HAP-1 (cell line): ENCODE measurements at regions not wholly inside any gene's neighbourhood (a gene's known extent, or its start where the extent isn't known, plus 50 kb on each side); places are given as distances from the start of the nearest gene placed in this dataset.

Experiments used
- DNase-seq, 2 experiments: peaks; one replicate each; pipeline ENCODE4 v3.0.0-alpha.2; 2016 to 2020; ENCODE audit warnings: low spot score in 2 of 2
- H3K27me3 ChIP-seq: fragments of 250-450 bp; sonication (Bioruptor Pico); 2 replicates; pipeline ENCODE4 v1.5.1; 2020; ENCODE audit warnings: low read depth, mild to moderate bottlenecking, moderate library complexity
- H3K36me3 ChIP-seq: fragments of 250-450 bp; sonication (Bioruptor Pico); replicated peaks from 2 replicates; pipeline ENCODE4 v1.5.1; 2020; ENCODE audit warnings: mild to moderate bottlenecking
- H3K4me1 ChIP-seq: fragments of 250-450 bp; sonication (Bioruptor Pico); 2 replicates; pipeline ENCODE4 v1.5.1; 2020; ENCODE audit warnings: mild to moderate bottlenecking
- H3K4me3 ChIP-seq: fragments of 250-450 bp; sonication (Bioruptor Pico); 2 replicates; pipeline ENCODE4 v1.5.1; 2020; ENCODE audit warnings: mild to moderate bottlenecking, moderate library complexity
- H3K9me3 ChIP-seq: fragments of 250-450 bp; sonication (Bioruptor Pico); 2 replicates; pipeline ENCODE4 v1.5.1; 2020; ENCODE audit warnings: mild to moderate bottlenecking, moderate library complexity
- in situ Hi-C: fragments of 300-500 bp; cut with MboI; formaldehyde crosslinking; loops from 3 replicates; pipeline ENCODE4 v1.14.3; 2020; ENCODE audit warnings: low sequenced_read_pairs, inconsistent platforms, mixed read lengths

DNA sequence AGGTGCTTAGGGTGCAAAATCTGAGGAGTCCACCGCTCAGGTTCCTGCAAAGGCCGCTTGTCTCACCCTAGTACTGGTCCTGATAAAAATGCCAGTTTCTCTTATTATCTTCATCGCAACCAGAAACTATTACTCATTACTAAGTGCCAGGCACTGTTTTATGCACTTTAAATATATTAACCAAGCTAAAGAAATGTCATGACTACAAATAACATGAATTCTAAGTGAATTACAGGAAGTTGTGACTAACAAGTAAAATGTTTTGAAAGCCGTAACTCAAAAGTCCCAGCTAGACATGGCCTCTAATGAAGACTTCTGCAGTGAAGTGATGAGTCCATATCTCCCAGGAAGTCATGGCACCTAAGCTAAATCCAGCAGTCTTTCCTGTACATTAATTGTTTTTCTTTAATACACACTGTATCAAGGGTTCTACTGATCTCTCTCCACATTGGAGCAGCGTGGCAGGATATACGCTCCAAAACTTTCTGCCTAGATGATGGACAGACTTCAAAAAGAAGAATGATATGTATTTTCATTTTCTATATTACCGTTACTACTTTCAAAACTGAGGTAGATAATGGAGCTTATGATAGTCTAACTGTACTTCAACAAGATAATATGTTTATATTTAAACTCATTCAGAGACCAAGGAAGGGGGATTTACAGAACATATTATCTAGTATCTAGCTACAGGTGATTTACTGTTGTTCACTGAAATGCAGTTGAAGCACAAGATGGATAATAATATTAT lies 117.3 kb upstream of the ARID2 start:
- in situ Hi-C loops: no loop called here
- no peak for DNase-seq

DNA sequence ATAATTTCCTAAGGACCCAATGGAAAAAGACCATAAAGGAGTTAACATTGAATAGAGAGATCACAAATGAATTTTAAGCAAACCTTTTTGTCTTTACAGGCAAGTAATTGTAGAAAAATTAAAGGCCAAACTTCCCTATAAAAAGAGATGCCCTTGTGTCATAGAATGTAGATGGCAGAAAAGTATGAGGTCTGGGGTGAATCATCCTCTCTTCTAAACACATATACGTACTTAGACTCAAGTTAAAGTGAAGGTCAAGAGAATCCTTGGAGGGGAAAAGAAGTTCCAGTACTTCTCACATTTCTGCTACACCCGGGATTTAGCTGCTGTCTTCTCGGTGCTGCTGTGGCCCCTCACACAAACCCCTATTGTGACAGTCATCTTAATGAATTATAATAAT lies 116.2 kb upstream of the ARID2 start:
- 0 out of 2 replicates have a peak, but pooled peaks cover 4% of the 10 kb centered on the region for H3K4me1 ChIP-seq
- H3K4me3 ChIP-seq: no peak overlapping the region
- in situ Hi-C loops: no loop called here

More for the DNA sequence above, 117.3 kb upstream of the ARID2 start:
- H3K4me3 ChIP-seq: no peak overlapping the region
- 0 out of 2 replicates have a peak, but pooled peaks cover 4% of the 10 kb centered on the region for H3K4me1 ChIP-seq
- no peaks in the 10 kb centered on the region for H3K36me3 ChIP-seq
- no peaks in the 10 kb centered on the region for H3K27me3 ChIP-seq
- H3K9me3 ChIP-seq: no peaks in the 10 kb centered on the region

DNA sequence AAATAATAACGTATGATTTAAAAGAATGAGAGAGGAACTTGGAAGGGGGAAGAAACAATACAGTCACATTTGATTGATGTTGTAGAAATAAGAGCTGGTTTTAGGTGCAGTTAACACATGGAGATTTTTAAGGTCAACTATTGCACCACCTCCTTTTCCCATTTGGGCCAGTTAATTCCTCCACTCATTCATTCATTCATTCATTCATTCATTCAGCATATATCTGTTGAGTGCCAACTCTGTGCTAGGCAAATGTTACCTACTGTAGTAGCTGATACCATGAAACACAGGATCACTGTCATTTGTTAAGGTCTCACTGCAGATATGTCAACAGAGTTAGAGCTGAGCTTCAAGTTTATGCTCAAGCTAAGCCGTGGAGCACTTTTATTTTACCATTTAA lies 115.7 kb upstream of the ARID2 start:
- no peaks in the 10 kb centered on the region for H3K36me3 ChIP-seq
- in situ Hi-C loops: no loop called here
- H3K4me1 ChIP-seq: 0 out of 2 replicates have a peak, but pooled peaks cover 4% of the 10 kb centered on the region
- no peaks in the 10 kb centered on the region for H3K27me3 ChIP-seq
- H3K4me3 ChIP-seq: no peak overlapping the region
- no peak for DNase-seq
- H3K9me3 ChIP-seq: no peaks in the 10 kb centered on the region

More for the DNA sequence above, 116.2 kb upstream of the ARID2 start:
- Histone ChIP-seq H3K9me3 (no peaks in the 10 kb centered on the region), H3K27me3 (no peaks in the 10 kb centered on the region), H3K36me3 (no peaks in the 10 kb centered on the region)
- DNase-seq: no peak

DNA sequence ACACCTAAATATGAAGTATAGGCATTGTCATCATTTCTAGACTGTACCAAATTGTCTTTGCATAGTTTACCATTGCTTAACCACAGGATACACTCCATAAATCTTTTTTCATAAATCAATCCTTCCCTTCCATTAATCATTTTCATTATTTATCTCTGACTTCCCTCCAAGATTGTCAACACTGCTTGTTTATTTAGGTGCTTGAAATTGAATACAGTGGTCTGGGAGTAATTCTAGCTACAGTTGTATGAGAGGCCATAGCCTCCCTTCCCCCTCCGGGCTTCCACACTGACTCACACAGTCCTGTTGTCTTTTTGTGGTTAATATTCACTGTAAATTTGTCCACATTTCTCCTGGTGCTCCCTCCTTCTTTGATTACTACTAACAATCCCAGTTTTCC lies 114.2 kb upstream of the ARID2 start:
- Histone ChIP-seq H3K27me3 (no peaks in the 10 kb centered on the region), H3K36me3 (no peaks in the 10 kb centered on the region), H3K4me1 (0 out of 2 replicates have a peak, but pooled peaks cover 4% of the 10 kb centered on the region), H3K9me3 (no peaks in the 10 kb centered on the region), H3K4me3 (no peak overlapping the region)
- in situ Hi-C loops: no loop called here
- DNase-seq: no peak

DNA sequence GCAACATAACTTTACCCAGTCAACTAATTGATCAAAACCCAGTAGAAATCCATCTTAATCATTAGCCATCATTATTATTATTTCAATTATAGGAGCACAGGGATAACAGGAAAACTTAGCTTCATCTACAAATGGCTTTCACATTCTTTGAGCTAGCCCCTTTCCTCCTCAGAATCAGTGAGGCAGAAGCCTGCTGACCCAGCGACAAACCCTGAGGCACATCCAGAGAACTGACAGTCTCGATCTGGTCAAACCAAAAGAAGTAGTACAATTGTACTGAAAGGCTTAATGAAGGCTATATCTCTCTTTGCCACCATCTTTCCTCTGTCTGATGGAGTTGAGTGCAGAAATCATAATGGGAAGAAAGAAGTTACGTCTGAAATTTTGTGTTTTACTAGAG lies 109.8 kb upstream of the ARID2 start:
- 0 out of 2 replicates have a peak, but pooled peaks cover 2% of the 10 kb centered on the region for H3K4me1 ChIP-seq
- H3K27me3 ChIP-seq: no peaks in the 10 kb centered on the region
- H3K4me3 ChIP-seq: no peak overlapping the region
- no peaks in the 10 kb centered on the region for H3K36me3 ChIP-seq
- in situ Hi-C loops: no loop called here
- DNase-seq: no peak
- H3K9me3 ChIP-seq: no peaks in the 10 kb centered on the region; the same call in 1 of the 2 replicates

DNA sequence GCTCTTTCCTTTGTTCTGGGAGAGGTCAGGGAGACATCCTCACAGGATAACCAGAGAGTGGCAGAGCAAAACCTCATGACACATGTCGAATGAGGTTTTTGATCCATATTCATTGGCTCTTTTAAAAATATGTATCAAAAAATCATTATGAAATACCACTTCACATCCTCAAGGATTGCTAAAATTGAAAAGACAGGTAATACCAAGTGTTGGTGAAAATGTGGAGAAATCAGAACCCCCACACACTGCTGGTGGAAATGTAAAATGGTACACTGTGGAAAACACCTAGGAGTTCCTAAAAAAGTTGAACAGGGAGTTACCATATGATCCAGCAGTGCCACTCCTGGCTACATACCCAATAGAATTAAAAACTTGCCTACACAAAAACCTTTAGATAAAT lies 107.8 kb upstream of the ARID2 start:
- Histone ChIP-seq H3K27me3 (no peaks in the 10 kb centered on the region), H3K9me3 (no peaks in the 10 kb centered on the region; the same call in 1 of the 2 replicates), H3K4me3 (no peak overlapping the region), H3K4me1 (no peaks in the 10 kb centered on the region), H3K36me3 (no peaks in the 10 kb centered on the region)
- in situ Hi-C loops: no loop called here
- DNase-seq: no peak

DNA sequence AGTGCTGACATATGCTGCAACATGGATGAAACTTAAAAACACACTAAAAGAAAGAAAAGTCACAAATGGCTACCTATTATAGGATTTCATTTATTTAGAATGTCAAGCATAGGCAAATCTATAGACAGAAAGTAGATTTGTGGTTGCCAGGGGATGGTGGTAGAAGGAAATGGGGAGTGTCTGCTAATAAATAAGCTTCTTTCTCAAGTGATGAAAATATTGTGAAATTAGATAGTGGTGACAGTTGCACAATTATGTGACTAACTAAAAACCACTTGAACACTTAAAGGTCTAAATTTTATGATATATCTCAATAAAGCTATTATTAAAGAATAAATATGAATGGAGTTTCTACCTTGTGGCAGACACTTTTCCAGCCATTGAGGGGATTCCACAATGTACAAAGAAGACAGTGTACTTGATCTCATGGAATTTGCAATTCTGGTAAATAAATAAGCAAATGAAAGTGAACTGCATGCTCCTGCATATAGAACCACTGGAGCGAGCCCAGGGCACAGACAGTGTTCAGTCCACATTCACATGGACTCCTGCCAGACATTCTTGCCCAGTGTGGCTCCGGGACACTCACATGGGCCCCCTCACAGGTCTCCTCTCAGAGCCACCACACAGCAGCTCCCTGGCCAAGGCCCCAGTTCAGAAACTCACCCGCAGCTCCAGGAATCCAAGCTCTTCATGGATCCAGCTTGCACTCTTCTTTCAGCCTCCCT lies 107.1 kb upstream of the ARID2 start:
- Histone ChIP-seq H3K27me3 (no peaks in the 10 kb centered on the region), H3K36me3 (no peaks in the 10 kb centered on the region), H3K9me3 (no peaks in the 10 kb centered on the region; the same call in 1 of the 2 replicates), H3K4me3 (no peak overlapping the region), H3K4me1 (no peaks in the 10 kb centered on the region)
- DNase-seq: no peak
- in situ Hi-C loops: no loop called here

DNA sequence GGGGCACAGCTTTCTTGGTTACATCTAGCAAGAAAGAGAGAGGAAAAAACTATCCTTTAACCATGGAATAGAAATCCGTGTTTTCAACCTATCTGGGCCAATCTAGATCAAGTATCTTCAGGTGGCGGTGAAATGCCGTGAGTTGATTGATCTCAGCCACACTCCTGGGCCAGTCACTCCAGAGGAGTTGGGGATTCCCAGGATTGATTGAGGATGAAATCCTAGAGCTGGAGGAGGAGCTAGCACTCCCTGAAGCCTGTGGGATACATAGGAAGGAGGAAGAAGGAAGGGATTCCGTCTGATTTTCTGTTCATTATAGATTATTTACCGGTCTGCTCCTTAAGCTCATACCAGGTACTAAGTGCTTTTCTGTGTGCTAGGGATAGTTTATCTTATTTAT lies 106.3 kb upstream of the ARID2 start:
- Histone ChIP-seq H3K4me1 (no peaks in the 10 kb centered on the region), H3K4me3 (no peak overlapping the region), H3K9me3 (no peaks in the 10 kb centered on the region; the same call in 1 of the 2 replicates), H3K27me3 (0 out of 2 replicates have a peak, but pooled peaks cover 3% of the 10 kb centered on the region), H3K36me3 (no peaks in the 10 kb centered on the region)
- no peak for DNase-seq
- in situ Hi-C loops: no loop called here

DNA sequence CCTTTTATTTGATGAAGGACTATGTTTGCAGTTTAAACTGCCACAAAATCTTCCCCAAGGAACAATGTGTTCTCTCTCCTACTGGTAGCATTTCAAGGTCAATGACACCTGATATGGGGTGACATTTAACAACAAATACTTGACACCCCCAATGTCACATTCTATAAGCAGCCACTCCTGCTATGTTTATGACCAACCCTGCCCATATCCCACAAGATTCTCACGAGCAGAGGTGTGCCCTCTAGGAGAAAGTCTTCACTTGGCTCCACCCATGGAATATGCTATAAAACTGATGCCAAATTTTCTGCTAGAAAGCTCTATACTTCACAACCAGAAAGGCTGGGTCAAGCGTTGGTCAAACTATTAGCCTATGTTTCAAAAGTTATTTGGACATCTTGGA lies 105.6 kb upstream of the ARID2 start:
- Histone ChIP-seq H3K4me3 (no peak overlapping the region), H3K9me3 (no peaks in the 10 kb centered on the region; the same call in 1 of the 2 replicates), H3K27me3 (0 out of 2 replicates have a peak, but pooled peaks cover 3% of the 10 kb centered on the region), H3K4me1 (no peaks in the 10 kb centered on the region), H3K36me3 (no peaks in the 10 kb centered on the region)
- DNase-seq: no peak
- in situ Hi-C loops: no loop called here

DNA sequence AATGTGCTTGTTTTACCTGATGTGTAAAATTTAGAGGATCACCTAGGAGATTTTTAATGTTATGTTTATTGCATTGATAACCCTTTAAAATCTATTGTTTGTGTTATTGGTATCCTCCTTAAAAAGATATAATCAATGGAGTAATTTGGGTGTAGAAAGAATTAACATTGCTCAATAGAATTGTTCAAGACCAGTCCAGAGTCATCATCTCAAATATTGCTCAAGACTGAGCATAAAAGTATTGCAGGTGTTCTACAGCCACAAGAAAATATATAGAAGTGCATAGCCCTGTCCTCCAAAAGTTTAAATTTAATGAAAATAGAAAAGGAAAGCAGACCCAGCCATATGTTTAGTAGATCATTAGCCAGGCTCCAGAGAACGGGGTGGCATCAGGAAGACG lies 102.5 kb upstream of the ARID2 start:
- Histone ChIP-seq H3K9me3 (no peaks in the 10 kb centered on the region), H3K27me3 (0 out of 2 replicates have a peak, but pooled peaks cover 3% of the 10 kb centered on the region)
- in situ Hi-C loops: no loop called here

DNA sequence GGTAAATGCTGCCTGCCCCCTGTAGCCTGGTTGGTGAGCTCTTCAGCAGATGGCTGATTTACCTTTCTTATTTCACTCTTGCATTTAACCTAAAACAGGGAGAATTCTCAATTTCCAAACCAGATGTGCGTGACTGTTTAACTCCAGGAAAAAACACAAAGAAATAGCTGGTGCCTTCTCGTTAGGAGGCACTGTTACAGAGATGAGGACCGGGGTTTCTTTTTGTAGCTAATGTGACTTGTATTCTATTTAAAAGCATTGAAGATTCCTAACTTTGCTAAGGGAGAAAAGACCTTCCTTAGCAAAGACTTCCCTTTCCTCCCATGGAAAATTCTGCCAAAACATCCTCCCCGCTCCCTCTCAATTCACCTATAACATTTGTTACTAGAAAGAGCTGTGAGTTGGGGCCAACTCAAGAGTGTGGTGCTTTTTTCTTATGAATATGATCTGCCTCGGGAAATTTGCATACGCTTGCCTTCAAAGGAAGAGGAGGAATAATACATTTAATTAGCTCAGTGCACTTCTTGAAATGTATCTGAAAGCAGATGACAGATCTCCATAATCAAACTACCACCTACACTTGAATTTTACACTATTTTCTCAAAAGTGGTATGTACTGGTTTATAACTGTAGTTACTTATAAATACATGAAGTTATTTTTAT lies 102.0 kb upstream of the ARID2 start:
- no peak overlapping the region for H3K4me3 ChIP-seq
- 0 out of 2 replicates have a peak, but pooled peaks cover 3% of the 10 kb centered on the region for H3K27me3 ChIP-seq
- in situ Hi-C loops: no loop called here
- H3K36me3 ChIP-seq: no peaks in the 10 kb centered on the region
- H3K4me1 ChIP-seq: peaks cover 2% of the 10 kb centered on the region; the same call in 1 of the 2 replicates
- no peak for DNase-seq
- no peaks in the 10 kb centered on the region for H3K9me3 ChIP-seq

More for the DNA sequence above, 102.5 kb upstream of the ARID2 start:
- H3K4me1 ChIP-seq: peaks cover 2% of the 10 kb centered on the region; the same call in 1 of the 2 replicates
- no peak overlapping the region for H3K4me3 ChIP-seq
- H3K36me3 ChIP-seq: no peaks in the 10 kb centered on the region
- no peak for DNase-seq

DNA sequence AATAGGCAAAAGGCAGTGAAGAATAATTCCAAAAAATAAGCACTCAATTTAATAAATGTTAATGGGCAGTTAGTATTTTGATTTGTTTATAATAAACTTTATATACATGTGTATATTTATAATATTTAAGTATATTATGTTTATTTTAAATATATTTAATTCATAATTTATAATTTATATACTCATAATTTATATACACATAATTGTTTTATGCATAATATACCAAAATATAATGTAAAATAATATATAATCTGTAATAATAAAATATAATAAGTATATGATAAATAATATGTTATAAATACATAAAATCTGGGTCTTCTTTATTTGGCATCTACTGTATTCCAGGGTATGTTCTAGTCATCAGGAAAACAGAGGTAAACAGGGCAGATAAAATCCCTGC lies 100.2 kb upstream of the ARID2 start:
- in situ Hi-C loops: no loop called here
- Histone ChIP-seq H3K4me3 (no peak overlapping the region), H3K36me3 (no peaks in the 10 kb centered on the region), H3K4me1 (peaks cover 2% of the 10 kb centered on the region; the same call in 1 of the 2 replicates), H3K9me3 (no peaks in the 10 kb centered on the region), H3K27me3 (0 out of 2 replicates have a peak, but pooled peaks cover 3% of the 10 kb centered on the region)
- no peak for DNase-seq

DNA sequence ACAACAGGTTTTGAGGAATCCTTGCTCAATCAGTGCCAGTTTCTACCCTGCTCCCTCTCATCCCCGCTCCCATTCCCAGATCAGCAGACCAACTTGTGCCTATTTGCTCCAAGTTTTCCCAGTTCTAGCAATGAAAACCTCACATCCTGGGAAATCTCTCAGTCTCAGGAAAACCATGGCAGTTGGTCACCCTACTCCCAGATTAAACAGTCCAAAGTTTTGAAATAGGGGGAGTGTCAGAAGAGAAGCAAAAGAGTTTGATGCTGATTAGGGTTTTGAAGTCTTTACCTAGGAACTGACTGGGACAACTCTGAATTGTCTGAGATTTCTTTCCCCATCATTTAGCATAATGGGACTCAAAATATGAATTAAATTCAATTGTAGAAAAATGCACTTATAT lies 95.8 kb upstream of the ARID2 start:
- Histone ChIP-seq H3K36me3 (no peaks in the 10 kb centered on the region), H3K9me3 (no peaks in the 10 kb centered on the region), H3K27me3 (0 out of 2 replicates have a peak, but pooled peaks cover 5% of the 10 kb centered on the region), H3K4me1 (peaks cover 2% of the 10 kb centered on the region; the same call in 1 of the 2 replicates), H3K4me3 (no peak overlapping the region)
- DNase-seq: no peak
- in situ Hi-C loops: no loop called here
